Stimulated activated naive CD8-positive, alpha-beta T cell treated with anti-CD3 and anti-CD28 coated beads, Interleukin-15, Interleukin-2, amounts not matched to agents 100 ng/mL and 50 ng/mL, for 24 hours (primary cell): ENCODE measurements at regions not wholly inside any gene's neighbourhood (a gene's known extent, or its start where the extent isn't known, plus 50 kb on each side); places are given as distances from the start of the nearest gene placed in this dataset.

Experiments used
- H3K27ac Mint-ChIP-seq: one replicate; pipeline ENCODE4 v1.8.0; 2021; ENCODE audit warnings: mild to moderate bottlenecking, mixed read lengths
- H3K27me3 Mint-ChIP-seq: one replicate; pipeline ENCODE4 v1.8.0; 2021; ENCODE audit warnings: mixed read lengths
- H3K36me3 Mint-ChIP-seq: one replicate; pipeline ENCODE4 v1.8.0; 2021; ENCODE audit warnings: low read depth, mixed read lengths
- H3K4me1 Mint-ChIP-seq: one replicate; pipeline ENCODE4 v1.8.0; 2021; ENCODE audit warnings: low read depth, mixed read lengths
- H3K4me3 Mint-ChIP-seq: one replicate; pipeline ENCODE4 v1.8.0; 2021; ENCODE audit warnings: mild to moderate bottlenecking, mixed read lengths
- H3K9me3 Mint-ChIP-seq: one replicate; pipeline ENCODE4 v1.8.0; 2021; ENCODE audit warnings: mixed read lengths

DNA sequence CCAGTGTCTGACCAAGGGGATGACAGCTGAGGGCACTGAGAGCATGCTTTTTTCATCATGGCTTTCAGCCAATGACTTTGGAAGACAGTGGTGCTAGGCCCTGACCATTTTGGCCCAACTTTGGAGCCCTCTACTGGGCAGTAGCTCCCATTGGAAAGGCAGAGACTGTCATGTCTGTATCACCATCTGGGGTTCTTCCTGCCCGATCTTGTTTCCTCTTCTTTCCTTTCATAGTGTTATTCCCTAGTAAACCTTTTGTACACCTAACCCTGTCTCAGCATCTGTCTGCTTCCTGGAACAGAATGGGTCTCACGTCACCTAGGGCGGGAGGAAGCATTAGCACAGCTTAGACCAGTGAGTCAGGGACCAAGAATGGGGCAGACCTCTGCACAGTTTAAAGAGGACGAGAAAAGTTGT lies 97.4 kb upstream of the MAST4 start:
- H3K4me3 Mint-ChIP-seq, result no peak overlapping the region
- no peaks in the 10 kb centered on the region for H3K36me3 Mint-ChIP-seq
- H3K27ac Mint-ChIP-seq, result no peak overlapping the region
- H3K9me3 Mint-ChIP-seq, result peaks cover 4% of the 10 kb centered on the region
- peaks cover 7% of the 10 kb centered on the region for H3K27me3 Mint-ChIP-seq
- H3K4me1 Mint-ChIP-seq, result no peaks in the 10 kb centered on the region

DNA sequence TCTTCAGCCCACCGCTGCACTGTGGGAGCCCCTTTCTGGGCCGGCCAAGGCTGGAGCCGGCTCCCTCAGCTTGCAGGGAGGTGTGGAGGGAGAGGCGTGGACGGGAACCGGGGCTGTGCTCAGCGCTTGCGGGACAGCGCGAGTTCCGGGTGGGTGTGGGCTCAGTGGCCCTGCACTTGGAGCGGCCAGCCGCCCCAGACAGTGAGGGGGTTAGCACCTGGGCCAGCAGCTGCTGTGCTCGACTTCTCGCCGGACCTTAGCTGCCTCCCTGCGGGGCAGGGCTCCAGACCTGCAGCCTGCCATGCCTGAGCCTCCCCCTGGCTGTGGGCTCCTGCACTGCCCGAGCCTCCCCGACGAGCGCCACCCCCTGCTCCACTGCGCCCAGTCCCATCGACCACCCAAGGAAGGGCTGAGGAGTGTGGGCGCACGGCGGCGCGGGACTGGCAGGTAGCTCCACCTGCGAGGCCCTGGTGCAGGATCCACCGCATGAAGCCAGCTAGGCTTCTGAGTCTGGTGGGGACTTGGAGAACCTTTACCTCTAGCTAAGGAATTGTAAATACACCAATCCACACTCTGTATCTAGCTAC lies 92.9 kb upstream of the MAST4 start:
- H3K27me3 Mint-ChIP-seq, result no peaks in the 10 kb centered on the region
- no peaks in the 10 kb centered on the region for H3K9me3 Mint-ChIP-seq
- H3K36me3 Mint-ChIP-seq, result no peaks in the 10 kb centered on the region
- no peak overlapping the region for H3K4me3 Mint-ChIP-seq
- no peak overlapping the region for H3K27ac Mint-ChIP-seq
- H3K4me1 Mint-ChIP-seq, result no peaks in the 10 kb centered on the region

DNA sequence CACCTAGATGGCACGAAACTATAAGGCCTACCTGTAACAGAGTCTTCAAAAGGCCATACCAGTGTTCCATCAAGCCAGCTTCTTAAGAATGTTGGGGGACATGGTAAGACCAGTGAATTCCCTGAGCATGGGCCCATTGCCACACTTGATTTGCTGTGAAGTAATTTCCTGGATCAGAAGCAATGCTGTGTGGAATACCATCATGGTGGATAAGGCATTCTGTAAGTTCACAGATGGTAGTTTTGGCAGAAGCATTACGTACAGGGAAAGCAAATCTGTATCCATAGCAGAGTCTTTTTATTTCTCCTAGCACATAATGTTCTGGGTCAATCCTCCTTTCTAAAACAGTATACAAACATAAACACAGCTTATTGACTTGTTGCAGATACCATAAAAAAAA lies 89.1 kb upstream of the MAST4 start:
- Mint-ChIP-seq H3K4me3 (no peak overlapping the region), H3K27me3 (no peaks in the 10 kb centered on the region), H3K27ac (no peak overlapping the region), H3K4me1 (no peaks in the 10 kb centered on the region), H3K9me3 (no peaks in the 10 kb centered on the region), H3K36me3 (no peaks in the 10 kb centered on the region)

GRCh38 chr5:66511491-66511890 lies 84.7 kb upstream of the MAST4 start:
- Mint-ChIP-seq H3K4me1 (peaks cover 3% of the 10 kb centered on the region), H3K9me3 (no peaks in the 10 kb centered on the region), H3K36me3 (no peaks in the 10 kb centered on the region), H3K27me3 (peaks cover 4% of the 10 kb centered on the region), H3K4me3 (no peak overlapping the region), H3K27ac (no peak overlapping the region)

DNA sequence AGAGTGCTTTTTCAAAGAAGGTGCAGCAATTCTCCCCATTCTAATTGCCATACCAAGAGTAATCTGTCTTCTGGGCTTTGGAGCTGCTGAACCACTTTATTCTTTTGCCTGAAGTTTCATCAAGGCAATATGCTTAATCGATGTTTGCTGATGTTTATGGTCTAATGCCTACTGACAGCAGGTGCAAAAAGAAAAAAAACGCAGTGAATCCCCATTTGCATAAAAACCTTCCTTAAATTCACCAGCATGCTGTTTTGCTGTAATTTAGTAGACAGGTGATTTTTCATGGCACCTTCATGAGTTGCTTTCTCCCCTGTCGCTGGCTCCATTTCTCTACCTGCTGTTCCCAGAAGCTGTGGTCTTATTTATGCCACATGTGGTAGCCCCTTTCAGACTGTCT lies 83.1 kb upstream of the MAST4 start:
- no peak overlapping the region for H3K27ac Mint-ChIP-seq
- H3K36me3 Mint-ChIP-seq, result no peaks in the 10 kb centered on the region
- no peaks in the 10 kb centered on the region for H3K9me3 Mint-ChIP-seq
- H3K4me1 Mint-ChIP-seq, result peaks cover 3% of the 10 kb centered on the region
- peaks cover 4% of the 10 kb centered on the region for H3K27me3 Mint-ChIP-seq
- H3K4me3 Mint-ChIP-seq, result no peak overlapping the region

- no peak overlapping the region for H3K4me3 Mint-ChIP-seq
- H3K4me1 Mint-ChIP-seq, result peaks cover 3% of the 10 kb centered on the region
- no peak overlapping the region for H3K27ac Mint-ChIP-seq
- H3K9me3 Mint-ChIP-seq, result peaks cover 5% of the 10 kb centered on the region
- peaks cover 4% of the 10 kb centered on the region for H3K27me3 Mint-ChIP-seq
- H3K36me3 Mint-ChIP-seq, result no peaks in the 10 kb centered on the region
These were observed 81.0 kb upstream of the MAST4 start for GRCh38 chr5:66515209-66515608.

DNA sequence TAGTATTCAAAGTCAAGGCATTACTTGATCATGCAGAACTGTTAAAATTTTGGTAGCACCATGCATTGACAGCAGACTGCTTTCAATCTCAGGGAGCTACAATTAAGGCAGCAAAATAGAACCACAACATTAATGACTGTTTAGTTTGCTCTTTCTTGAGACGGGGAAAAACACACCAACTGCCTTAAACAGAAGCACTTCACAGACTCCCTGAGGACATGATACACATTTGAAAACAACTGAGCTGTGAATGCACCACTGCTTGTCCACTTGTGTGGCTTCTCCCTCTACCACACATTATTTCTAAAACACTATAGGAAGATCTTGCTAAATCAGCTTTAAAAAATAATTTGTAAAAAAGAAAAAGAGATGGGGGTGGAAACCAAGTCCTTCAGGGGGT lies 79.6 kb upstream of the MAST4 start:
- Mint-ChIP-seq H3K4me1 (peaks cover 3% of the 10 kb centered on the region), H3K4me3 (no peak overlapping the region), H3K36me3 (no peaks in the 10 kb centered on the region), H3K9me3 (peaks cover 15% of the 10 kb centered on the region), H3K27me3 (peaks cover 4% of the 10 kb centered on the region), H3K27ac (no peak overlapping the region)

DNA sequence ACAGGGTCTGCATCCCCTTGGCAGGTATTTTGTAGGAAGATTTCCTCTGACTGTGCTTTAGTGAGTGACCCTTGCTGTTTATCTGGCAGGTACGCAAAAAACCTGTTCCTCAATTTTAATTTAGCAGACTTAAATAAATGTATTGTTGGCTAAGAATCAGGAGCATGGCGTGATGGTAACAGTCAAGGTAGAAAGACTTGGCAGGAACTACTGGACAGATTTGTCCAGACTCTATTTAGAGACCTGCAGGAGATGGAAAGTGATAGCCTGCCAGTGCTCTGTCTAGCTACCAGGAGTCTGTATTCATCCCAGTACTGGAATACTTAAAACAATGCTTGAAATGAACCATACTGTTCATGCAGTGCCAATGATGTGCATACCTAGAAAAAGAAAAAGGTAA lies 78.8 kb upstream of the MAST4 start:
- H3K4me3 Mint-ChIP-seq, result no peak overlapping the region
- no peak overlapping the region for H3K27ac Mint-ChIP-seq
- H3K4me1 Mint-ChIP-seq, result peaks cover 3% of the 10 kb centered on the region
- H3K36me3 Mint-ChIP-seq, result no peaks in the 10 kb centered on the region
- peaks cover 4% of the 10 kb centered on the region for H3K27me3 Mint-ChIP-seq
- H3K9me3 Mint-ChIP-seq, result peaks cover 15% of the 10 kb centered on the region

DNA sequence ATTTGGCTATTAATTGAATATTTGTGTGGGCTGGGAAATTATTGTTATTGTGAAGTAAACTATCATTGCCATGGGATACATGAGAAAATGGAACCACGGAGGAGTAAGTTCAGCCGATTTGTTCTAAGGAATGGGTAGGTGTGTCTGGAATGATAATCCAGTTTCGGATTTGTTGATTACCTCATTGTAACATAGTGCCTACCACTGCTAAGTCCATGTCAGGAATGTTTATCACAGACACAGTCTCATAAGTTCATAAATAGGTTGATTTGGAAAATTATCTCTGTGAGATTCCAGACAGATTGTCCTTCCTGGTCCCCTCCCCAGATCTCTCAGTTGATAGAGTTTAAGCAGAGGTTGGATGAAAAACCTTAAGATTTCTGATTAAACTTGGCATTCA lies 78.1 kb upstream of the MAST4 start:
- Mint-ChIP-seq H3K36me3 (no peaks in the 10 kb centered on the region), H3K27ac (no peak overlapping the region), H3K4me1 (peaks cover 3% of the 10 kb centered on the region), H3K4me3 (no peak overlapping the region), H3K27me3 (peaks cover 4% of the 10 kb centered on the region), H3K9me3 (peaks cover 15% of the 10 kb centered on the region)

DNA sequence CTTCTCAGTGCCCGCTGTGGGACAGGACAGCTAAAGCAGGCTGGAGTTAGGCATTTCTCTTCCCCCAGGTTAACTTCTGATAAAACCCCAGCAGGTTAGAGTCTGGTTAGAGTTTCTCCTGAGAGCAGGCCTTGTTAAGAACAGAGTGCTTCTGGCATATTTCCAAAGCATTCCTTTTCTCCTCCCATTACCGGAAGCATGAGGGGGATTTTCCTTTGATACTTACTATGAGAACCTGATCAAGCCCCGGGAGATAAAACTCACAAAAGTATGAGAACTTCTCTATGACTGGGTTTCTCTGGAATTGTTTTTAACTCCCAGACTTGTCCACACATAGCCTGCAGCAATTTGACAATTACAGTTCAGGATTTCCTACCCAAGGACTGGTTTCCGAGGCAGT lies 77.4 kb upstream of the MAST4 start:
- Mint-ChIP-seq H3K4me3 (no peak overlapping the region), H3K27me3 (peaks cover 4% of the 10 kb centered on the region), H3K4me1 (peaks cover 3% of the 10 kb centered on the region), H3K27ac (no peak overlapping the region), H3K36me3 (no peaks in the 10 kb centered on the region), H3K9me3 (peaks cover 15% of the 10 kb centered on the region)

GRCh38 chr5:66519626-66520025 lies 76.6 kb upstream of the MAST4 start:
- Mint-ChIP-seq H3K27me3 (no peaks in the 10 kb centered on the region), H3K4me1 (no peaks in the 10 kb centered on the region), H3K36me3 (no peaks in the 10 kb centered on the region), H3K27ac (no peak overlapping the region), H3K9me3 (peaks cover 15% of the 10 kb centered on the region), H3K4me3 (no peak overlapping the region)

DNA sequence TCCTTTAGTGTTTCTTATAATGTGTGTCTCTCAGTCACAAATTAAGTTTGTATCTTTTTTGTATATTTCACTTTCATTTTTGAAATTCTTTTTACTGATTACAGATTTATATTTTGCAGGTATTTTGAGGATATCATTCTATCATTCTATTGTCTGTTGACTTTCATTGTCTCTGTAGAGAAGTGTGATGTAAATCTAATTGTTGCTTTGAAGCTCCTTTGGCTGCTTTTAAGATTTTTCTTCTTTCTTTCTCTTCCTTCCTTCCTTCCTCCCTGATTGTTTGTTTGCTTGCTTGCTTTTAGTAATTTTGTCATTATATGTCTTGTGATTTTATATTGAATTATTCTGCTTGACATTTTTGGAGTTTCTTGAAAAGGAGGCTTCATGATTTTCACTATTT lies 75.3 kb upstream of the MAST4 start:
- H3K36me3 Mint-ChIP-seq, result no peaks in the 10 kb centered on the region
- no peaks in the 10 kb centered on the region for H3K27me3 Mint-ChIP-seq
- no peaks in the 10 kb centered on the region for H3K4me1 Mint-ChIP-seq
- no peak overlapping the region for H3K27ac Mint-ChIP-seq
- no peak overlapping the region for H3K4me3 Mint-ChIP-seq
- peaks cover 15% of the 10 kb centered on the region for H3K9me3 Mint-ChIP-seq

DNA sequence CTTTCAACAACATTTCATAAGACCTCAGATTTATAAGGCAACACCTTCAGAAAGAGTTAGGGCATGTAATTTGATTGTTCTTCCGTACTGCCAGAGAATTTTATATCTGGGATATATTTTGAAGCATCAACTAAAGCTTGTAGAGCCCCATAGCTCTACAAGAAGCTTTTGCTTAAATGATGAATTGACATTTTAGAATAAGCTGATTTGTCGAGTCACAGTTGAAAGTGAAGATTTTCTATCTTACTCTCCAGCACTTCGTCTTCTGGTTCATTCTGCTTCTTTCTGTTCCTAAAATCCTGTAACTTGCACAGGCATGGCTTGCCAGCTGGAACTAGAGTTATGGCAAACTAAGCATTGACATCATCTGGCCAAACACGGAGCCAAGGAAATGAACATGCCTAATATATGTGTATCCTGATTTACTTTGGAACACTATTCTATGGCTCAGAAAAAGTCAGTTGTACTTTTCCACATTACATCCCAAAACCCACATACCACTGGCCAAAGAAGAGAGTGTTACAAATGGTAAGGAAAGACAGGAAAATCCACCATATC lies 68.6 kb upstream of the MAST4 start:
- Mint-ChIP-seq H3K4me1 (no peaks in the 10 kb centered on the region), H3K27me3 (peaks cover 23% of the 10 kb centered on the region), H3K36me3 (no peaks in the 10 kb centered on the region), H3K4me3 (no peak overlapping the region), H3K27ac (no peak overlapping the region), H3K9me3 (no peaks in the 10 kb centered on the region)

DNA sequence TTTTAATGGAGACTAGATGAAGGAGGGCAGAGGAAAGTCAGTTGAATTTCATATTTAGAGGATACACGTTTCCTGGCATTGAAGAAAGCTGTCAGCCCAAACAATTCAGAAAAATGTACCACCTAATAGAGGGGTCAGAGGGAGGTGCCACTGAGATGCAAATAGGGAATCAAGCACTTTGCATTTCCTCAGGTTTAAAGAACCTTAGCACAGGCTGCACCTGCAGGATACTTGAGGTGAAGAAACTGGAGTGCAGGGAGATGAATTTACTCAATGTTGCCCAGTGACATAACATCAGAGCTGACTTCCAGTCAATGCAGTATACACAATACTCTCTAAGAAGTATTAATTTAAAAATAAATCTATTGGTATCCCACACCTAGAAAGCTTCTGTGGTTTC lies 67.0 kb upstream of the MAST4 start:
- H3K4me3 Mint-ChIP-seq, result no peak overlapping the region
- H3K4me1 Mint-ChIP-seq, result no peaks in the 10 kb centered on the region
- no peaks in the 10 kb centered on the region for H3K9me3 Mint-ChIP-seq
- H3K27me3 Mint-ChIP-seq, result peaks cover 26% of the 10 kb centered on the region
- H3K36me3 Mint-ChIP-seq, result no peaks in the 10 kb centered on the region
- H3K27ac Mint-ChIP-seq, result no peak overlapping the region

DNA sequence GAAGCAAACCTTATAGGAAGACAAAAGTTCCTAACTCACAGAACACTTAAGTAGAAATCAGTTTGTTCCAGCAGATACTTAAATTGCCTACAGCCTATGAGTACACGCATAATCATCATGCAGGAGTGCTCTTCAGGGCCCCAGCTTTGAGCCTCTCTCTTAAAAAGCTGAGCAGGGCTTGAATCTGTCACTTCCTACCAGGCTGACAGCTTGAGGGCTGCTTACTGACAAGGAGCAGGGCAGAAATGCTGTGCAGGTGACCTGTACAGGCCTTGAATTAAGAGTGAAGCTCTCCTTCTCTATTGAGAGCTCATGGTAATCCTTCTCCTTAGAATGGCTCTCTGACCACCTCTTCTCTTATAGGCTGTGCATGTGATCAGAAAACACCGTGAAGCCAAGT lies 66.5 kb upstream of the MAST4 start:
- H3K27ac Mint-ChIP-seq, result no peak overlapping the region
- no peaks in the 10 kb centered on the region for H3K9me3 Mint-ChIP-seq
- no peaks in the 10 kb centered on the region for H3K4me1 Mint-ChIP-seq
- H3K4me3 Mint-ChIP-seq, result no peak overlapping the region
- no peaks in the 10 kb centered on the region for H3K36me3 Mint-ChIP-seq
- H3K27me3 Mint-ChIP-seq, result peaks cover 30% of the 10 kb centered on the region

GRCh38 chr5:66538126-66538525 lies 58.1 kb upstream of the MAST4 start:
- H3K27me3 Mint-ChIP-seq, result peaks cover 24% of the 10 kb centered on the region
- H3K36me3 Mint-ChIP-seq, result no peaks in the 10 kb centered on the region
- peaks cover 8% of the 10 kb centered on the region for H3K4me1 Mint-ChIP-seq
- H3K9me3 Mint-ChIP-seq, result no peaks in the 10 kb centered on the region
- H3K27ac Mint-ChIP-seq, result no peak overlapping the region
- no peak overlapping the region for H3K4me3 Mint-ChIP-seq
